Liver (tissue), 7 donors: ENCODE measurements at regions not wholly inside any gene's neighbourhood (a gene's known extent, or its start where the extent isn't known, plus 50 kb on each side); places are given as distances from the start of the nearest gene placed in this dataset.

Source experiments
- DNase-seq: peaks from one replicate; pipeline ENCODE4 v3.0.0-alpha.2; 2017; ENCODE audit warnings: low spot score
- H3K27ac ChIP-seq, 2 donors: one replicate each; pipeline ENCODE4 v1.7.0; 2013; ENCODE audit warnings: inconsistent platforms in 2 of 2, low read length in 2 of 2, control low read depth in 1 of 2, low read depth in 1 of 2, mild to moderate bottlenecking in 1 of 2
- H3K27me3 ChIP-seq, 4 donors: one replicate each; pipeline versions ENCODE4 v1.6.1 to v1.7.0; 2013; ENCODE audit warnings: low read length in 3 of 4, inconsistent platforms in 1 of 4, mild to moderate bottlenecking in 1 of 4, moderate library complexity in 1 of 4; ENCODE audit not compliant: control insufficient read depth in 4 of 4, insufficient read depth in 4 of 4
- H3K36me3 ChIP-seq, 4 donors: one replicate each; pipeline versions ENCODE4 v1.6.1 to v1.7.0; 2013; ENCODE audit warnings: low read length in 3 of 4, mild to moderate bottlenecking in 3 of 4, low read depth in 1 of 4, moderate library complexity in 1 of 4; ENCODE audit not compliant: control insufficient read depth in 4 of 4, insufficient read depth in 3 of 4
- H3K4me1 ChIP-seq, 4 donors: one replicate each; pipeline versions ENCODE4 v1.6.1 to v1.7.0; 2013; ENCODE audit warnings: low read length in 3 of 4, mild to moderate bottlenecking in 3 of 4, moderate library complexity in 1 of 4; ENCODE audit not compliant: control insufficient read depth in 4 of 4, insufficient read depth in 4 of 4
- H3K4me3 ChIP-seq, 3 donors: one replicate each; pipeline versions ENCODE4 v1.6.1 to v1.7.0; 2013; ENCODE audit warnings: low read length in 3 of 3, control low read depth in 1 of 3, low read depth in 1 of 3, mild to moderate bottlenecking in 1 of 3
- H3K9ac ChIP-seq, 2 donors: one replicate each; pipeline ENCODE4 v1.7.0; 2013; ENCODE audit warnings: low read length in 2 of 2, mild to moderate bottlenecking in 2 of 2, moderate library complexity in 2 of 2, control low read depth in 1 of 2, low read depth in 1 of 2
- H3K9me3 ChIP-seq, 4 donors: one replicate each; pipeline versions ENCODE4 v1.6.1 to v1.7.0; 2013; ENCODE audit warnings: low read length in 3 of 4; ENCODE audit not compliant: control insufficient read depth in 4 of 4
- FOXA1 ChIP-seq: IDR thresholded peaks from 2 replicates; pipeline ENCODE4 v1.6.1; 2016; ENCODE audit warnings: antibody characterized with exemption
- FOXA2 ChIP-seq: IDR thresholded peaks from 2 replicates; pipeline ENCODE4 v1.6.1; 2016; ENCODE audit warnings: antibody characterized with exemption
- HNF4G ChIP-seq: IDR thresholded peaks from 2 replicates; pipeline ENCODE4 v1.6.1; 2016; ENCODE audit warnings: antibody characterized with exemption
- JUND ChIP-seq, 2 donors: IDR thresholded peaks; 2 replicates each; pipeline ENCODE4 v1.6.1; 2016; ENCODE audit warnings: antibody characterized with exemption in 2 of 2
- NR2F2 ChIP-seq: IDR thresholded peaks from 2 replicates; pipeline ENCODE4 v1.6.1; 2016; ENCODE audit warnings: antibody characterized with exemption
- RAD21 ChIP-seq, 2 donors: IDR thresholded peaks; 2 replicates each; pipeline ENCODE4 v1.6.1; 2016; ENCODE audit warnings: antibody characterized with exemption in 2 of 2, mild to moderate bottlenecking in 2 of 2
- RXRA ChIP-seq, 2 donors: IDR thresholded peaks; 2 replicates each; pipeline ENCODE4 v1.6.1; 2017 to 2018; ENCODE audit warnings: antibody characterized with exemption in 2 of 2, mild to moderate bottlenecking in 1 of 2
- YY1 ChIP-seq: IDR thresholded peaks from 2 replicates; pipeline ENCODE4 v1.6.1; 2016; ENCODE audit warnings: antibody characterized with exemption, mild to moderate bottlenecking
- WGBS: extraction: QIAGEN DNeasy Blood & Tissue Kit; methylation state at CpG from one replicate; pipeline ENCODE4 v1.1.7; 2013; 5-methylcytosine and 5-hydroxymethylcytosine counted together
- TF ChIP-seq, protein P1 (sequence below): IDR thresholded peaks from 2 replicates; pipeline ENCODE4 v1.6.1; 2016; ENCODE audit warnings: antibody characterized with exemption, mild to moderate bottlenecking
- TF ChIP-seq, protein P2 (sequence below): IDR thresholded peaks from 2 replicates; pipeline ENCODE4 v1.6.1; 2016; ENCODE audit warnings: antibody characterized with exemption
- donor health status: healthy.
- donor health status: healthy.
- donor health status: healthy.
- donor health status: healthy.

DNA sequence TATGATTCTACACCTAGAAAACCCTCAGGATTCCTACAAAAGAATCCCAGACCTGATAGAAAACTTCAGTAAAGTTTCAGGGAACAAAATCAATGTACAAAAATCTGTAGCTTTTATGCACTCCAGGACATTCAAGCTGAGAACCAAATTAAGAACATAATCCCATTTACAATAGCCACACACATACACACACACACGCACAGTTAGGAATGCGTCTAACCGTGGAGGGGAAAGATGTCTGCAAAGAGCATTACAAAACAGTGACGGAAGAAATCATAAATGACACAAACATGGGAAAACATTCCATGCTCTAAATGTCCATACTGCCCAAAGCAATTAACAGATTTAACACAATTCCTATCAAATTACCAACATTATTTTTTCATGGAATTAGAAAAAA, 51.4 kb upstream of the CAST start (continued):
- TF ChIP-seq, protein P1, sequence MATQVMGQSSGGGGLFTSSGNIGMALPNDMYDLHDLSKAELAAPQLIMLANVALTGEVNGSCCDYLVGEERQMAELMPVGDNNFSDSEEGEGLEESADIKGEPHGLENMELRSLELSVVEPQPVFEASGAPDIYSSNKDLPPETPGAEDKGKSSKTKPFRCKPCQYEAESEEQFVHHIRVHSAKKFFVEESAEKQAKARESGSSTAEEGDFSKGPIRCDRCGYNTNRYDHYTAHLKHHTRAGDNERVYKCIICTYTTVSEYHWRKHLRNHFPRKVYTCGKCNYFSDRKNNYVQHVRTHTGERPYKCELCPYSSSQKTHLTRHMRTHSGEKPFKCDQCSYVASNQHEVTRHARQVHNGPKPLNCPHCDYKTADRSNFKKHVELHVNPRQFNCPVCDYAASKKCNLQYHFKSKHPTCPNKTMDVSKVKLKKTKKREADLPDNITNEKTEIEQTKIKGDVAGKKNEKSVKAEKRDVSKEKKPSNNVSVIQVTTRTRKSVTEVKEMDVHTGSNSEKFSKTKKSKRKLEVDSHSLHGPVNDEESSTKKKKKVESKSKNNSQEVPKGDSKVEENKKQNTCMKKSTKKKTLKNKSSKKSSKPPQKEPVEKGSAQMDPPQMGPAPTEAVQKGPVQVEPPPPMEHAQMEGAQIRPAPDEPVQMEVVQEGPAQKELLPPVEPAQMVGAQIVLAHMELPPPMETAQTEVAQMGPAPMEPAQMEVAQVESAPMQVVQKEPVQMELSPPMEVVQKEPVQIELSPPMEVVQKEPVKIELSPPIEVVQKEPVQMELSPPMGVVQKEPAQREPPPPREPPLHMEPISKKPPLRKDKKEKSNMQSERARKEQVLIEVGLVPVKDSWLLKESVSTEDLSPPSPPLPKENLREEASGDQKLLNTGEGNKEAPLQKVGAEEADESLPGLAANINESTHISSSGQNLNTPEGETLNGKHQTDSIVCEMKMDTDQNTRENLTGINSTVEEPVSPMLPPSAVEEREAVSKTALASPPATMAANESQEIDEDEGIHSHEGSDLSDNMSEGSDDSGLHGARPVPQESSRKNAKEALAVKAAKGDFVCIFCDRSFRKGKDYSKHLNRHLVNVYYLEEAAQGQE: no peak
- TF ChIP-seq, protein P2, sequence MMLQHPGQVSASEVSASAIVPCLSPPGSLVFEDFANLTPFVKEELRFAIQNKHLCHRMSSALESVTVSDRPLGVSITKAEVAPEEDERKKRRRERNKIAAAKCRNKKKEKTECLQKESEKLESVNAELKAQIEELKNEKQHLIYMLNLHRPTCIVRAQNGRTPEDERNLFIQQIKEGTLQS: no peak

DNA sequence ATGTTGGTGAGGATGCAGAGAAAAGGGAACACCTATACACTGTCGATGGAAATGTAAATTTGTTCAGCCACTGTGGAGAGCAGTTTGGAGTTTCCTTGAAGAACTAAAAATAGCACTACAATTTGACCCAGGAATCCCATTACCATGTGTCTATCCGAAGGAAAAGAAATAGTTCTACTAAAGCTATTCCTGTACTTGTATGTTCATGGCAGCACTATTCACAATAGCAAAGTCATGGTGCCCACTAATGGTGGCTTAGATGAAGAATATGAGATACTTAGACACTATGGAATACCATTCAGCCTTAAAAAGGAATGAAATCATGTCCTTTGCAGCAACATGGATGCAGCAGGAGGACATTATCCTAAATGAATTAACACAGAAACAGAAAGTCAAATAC, 50.2 kb upstream of the CAST start:
- Histone ChIP-seq H3K4me3 (no peak overlapping the region), H3K27ac (no peak overlapping the region), H3K9me3 (no peaks in the 10 kb centered on the region), H3K27me3 (no peaks in the 10 kb centered on the region), H3K9ac (no peak overlapping the region), H3K36me3 (no peaks in the 10 kb centered on the region), H3K4me1 (peaks cover 1 to 7% (median 6%) of the 10 kb centered on the region in 4 donors)
- no peak for DNase-seq
- WGBS: 59% methylated on average over 2 of the region's 2 CpGs
- TF ChIP-seq, protein P2: no peak
- TF ChIP-seq FOXA1 (no peak), YY1 (no peak), JUND (IDR thresholded peaks at IDR 0.05) (no peak), RAD21 (IDR thresholded peaks at IDR 0.05) (no peak), NR2F2 (no peak), HNF4G (no peak), RXRA (IDR thresholded peaks at IDR 0.05) (no peak), FOXA2 (no peak)
- TF ChIP-seq, protein P1: no peak
